ENCODE measurements at regions not wholly inside any gene's neighbourhood (a gene's known extent, or its start where the extent isn't known, plus 50 kb on each side); places are given as distances from the start of the nearest gene placed in this dataset.

GRCh38 chr7:52940481-52940880 lies 95.0 kb upstream of the POM121L12 start:
- no peak for TF ChIP-seq CTCF (IDR thresholded peaks at IDR 0.05; ENCODE audit: partially characterized antibody, unreplicated experiment)
- Mint-ChIP-seq H3K4me1 (ENCODE audit: low read depth, unreplicated experiment) (peaks cover 2% of the 10 kb centered on the region), H3K4me3 (ENCODE audit: unreplicated experiment) (no peak overlapping the region), H3K36me3 (ENCODE audit: unreplicated experiment) (no peaks in the 10 kb centered on the region), H3K27ac (ENCODE audit: unreplicated experiment) (no peak overlapping the region), H3K27me3 (ENCODE audit: unreplicated experiment) (no peaks in the 10 kb centered on the region), H3K9me3 (ENCODE audit: unreplicated experiment) (no peaks in the 10 kb centered on the region)
- no peak for DNase-seq

- DNase-seq = no peak
- Mint-ChIP-seq H3K36me3 (ENCODE audit: unreplicated experiment) (no peaks in the 10 kb centered on the region), H3K4me1 (ENCODE audit: low read depth, unreplicated experiment) (peaks cover 2% of the 10 kb centered on the region), H3K4me3 (ENCODE audit: unreplicated experiment) (no peak overlapping the region), H3K27ac (ENCODE audit: unreplicated experiment) (no peak overlapping the region), H3K27me3 (ENCODE audit: unreplicated experiment) (no peaks in the 10 kb centered on the region), H3K9me3 (ENCODE audit: unreplicated experiment) (no peaks in the 10 kb centered on the region)
- TF ChIP-seq CTCF (IDR thresholded peaks at IDR 0.05; ENCODE audit: partially characterized antibody, unreplicated experiment) = no peak
Measured at GRCh38 chr7:52938455-52939133, 96.8 kb upstream of the POM121L12 start.

GRCh38 chr7:52936750-52937149 lies 98.7 kb upstream of the POM121L12 start:
- DNase-seq = no peak
- H3K36me3 Mint-ChIP-seq (ENCODE audit: unreplicated experiment) = no peaks in the 10 kb centered on the region
- no peak for TF ChIP-seq CTCF (IDR thresholded peaks at IDR 0.05; ENCODE audit: partially characterized antibody, unreplicated experiment)
- H3K9me3 Mint-ChIP-seq (ENCODE audit: unreplicated experiment) = no peaks in the 10 kb centered on the region
- H3K27ac Mint-ChIP-seq (ENCODE audit: unreplicated experiment) = no peak overlapping the region
- H3K27me3 Mint-ChIP-seq (ENCODE audit: unreplicated experiment) = no peaks in the 10 kb centered on the region
- H3K4me1 Mint-ChIP-seq (ENCODE audit: low read depth, unreplicated experiment) = peaks cover 2% of the 10 kb centered on the region
- H3K4me3 Mint-ChIP-seq (ENCODE audit: unreplicated experiment) = no peak overlapping the region

GRCh38 chr7:52928591-52928990 lies 106.8 kb upstream of the POM121L12 start:
- no peaks in the 10 kb centered on the region for H3K4me1 Mint-ChIP-seq (ENCODE audit: low read depth, unreplicated experiment)
- DNase-seq = no peak
- no peaks in the 10 kb centered on the region for H3K27me3 Mint-ChIP-seq (ENCODE audit: unreplicated experiment)
- TF ChIP-seq CTCF (IDR thresholded peaks at IDR 0.05; ENCODE audit: partially characterized antibody, unreplicated experiment) = no peak
- no peaks in the 10 kb centered on the region for H3K9me3 Mint-ChIP-seq (ENCODE audit: unreplicated experiment)
- H3K27ac Mint-ChIP-seq (ENCODE audit: unreplicated experiment) = no peak overlapping the region
- H3K36me3 Mint-ChIP-seq (ENCODE audit: unreplicated experiment) = no peaks in the 10 kb centered on the region
- no peak overlapping the region for H3K4me3 Mint-ChIP-seq (ENCODE audit: unreplicated experiment)

GRCh38 chr7:52925332-52925731 lies 110.1 kb upstream of the POM121L12 start:
- no peaks in the 10 kb centered on the region for H3K36me3 Mint-ChIP-seq (ENCODE audit: unreplicated experiment)

More at GRCh38 chr7:52925332-52925731, 110.1 kb upstream of the POM121L12 start:
- no peak overlapping the region for H3K27ac Mint-ChIP-seq (ENCODE audit: unreplicated experiment)
- no peak for TF ChIP-seq CTCF (IDR thresholded peaks at IDR 0.05; ENCODE audit: partially characterized antibody, unreplicated experiment)
- H3K27me3 Mint-ChIP-seq (ENCODE audit: unreplicated experiment) = no peaks in the 10 kb centered on the region
- no peak for DNase-seq
- no peak overlapping the region for H3K4me3 Mint-ChIP-seq (ENCODE audit: unreplicated experiment)
- H3K4me1 Mint-ChIP-seq (ENCODE audit: low read depth, unreplicated experiment) = no peaks in the 10 kb centered on the region
- no peaks in the 10 kb centered on the region for H3K9me3 Mint-ChIP-seq (ENCODE audit: unreplicated experiment)
